ENCODE measurements at regions not wholly inside any gene's neighbourhood (a gene's known extent, or its start where the extent isn't known, plus 50 kb on each side); places are given as distances from the start of the nearest gene placed in this dataset.

DNA sequence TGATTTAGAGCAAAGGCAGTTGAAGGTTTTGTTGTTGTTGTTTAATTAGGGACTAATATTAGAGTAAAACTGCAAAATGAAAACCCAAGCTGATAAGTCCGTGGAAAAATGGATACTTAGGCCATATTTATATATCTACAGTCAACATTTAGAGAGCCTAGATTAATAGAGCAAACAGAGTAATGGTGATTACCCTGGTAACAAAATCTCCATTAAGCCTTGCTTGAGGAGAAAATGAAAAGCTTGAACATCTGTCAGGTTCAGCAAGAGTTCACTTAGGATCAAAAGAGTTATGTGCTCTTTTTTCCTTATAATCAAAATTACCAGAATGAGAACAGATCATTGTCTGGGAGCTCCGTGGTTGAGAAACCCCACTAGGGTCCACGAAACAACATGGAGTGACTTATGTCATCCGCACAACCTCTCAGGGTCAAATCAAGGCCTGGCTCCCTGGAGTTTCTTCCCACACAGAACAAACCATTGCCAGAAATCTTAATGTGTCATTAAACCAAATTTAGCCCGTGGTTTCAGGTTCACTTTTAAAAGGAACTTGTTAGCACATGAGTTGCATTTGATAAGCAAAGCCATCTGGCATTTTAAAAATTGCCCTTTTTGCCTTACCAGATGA, 381.2 kb downstream of the GABRB3 start (continued):
- no peak for TF ChIP-seq CTCF (IDR thresholded peaks at IDR 0.05 in 2 of 3, conservative IDR thresholded peaks at IDR 0.05 in 1 of 3; ENCODE audit: borderline replicate concordance in 1 of 3, insufficient read depth in 1 of 3, low read depth in 2 of 3, low read length in 2 of 3)
- no peak for TF ChIP-seq SIN3A (IDR thresholded peaks at IDR 0.05; ENCODE audit: low read depth)

GRCh38 chr15:26382444-26383072, 390.3 kb downstream of the GABRB3 start:
- no peaks in the 10 kb centered on the region for H4K20me1 ChIP-seq (ENCODE audit: insufficient read depth)
- no peak for ATAC-seq
- H3K79me2 ChIP-seq (ENCODE audit: insufficient read depth, low read length): no peaks in the 10 kb centered on the region
- intact Hi-C loops (cut with micrococcal nuclease): no loop called here
- H3K36me3 ChIP-seq (ENCODE audit: control insufficient read depth in 1 of 2, insufficient read depth in 2 of 2, low read length in 2 of 2): no peaks in the 10 kb centered on the region
- ChIA-PET RAD21 (ENCODE audit: low non-redundant PET in 1 of 2, low total read pairs in 2 of 2, uncharacterized antibody in 2 of 2, unreplicated experiment in 2 of 2) (no interaction called here), CTCF (no interaction called here), POLR2A (no interaction called here)
- no peak overlapping the region for H3K9ac ChIP-seq (ENCODE audit: low read length)
- no peaks in the 10 kb centered on the region for H3K9me2 ChIP-seq (ENCODE audit: insufficient read depth)
- no peak overlapping the region for H3K27ac ChIP-seq (ENCODE audit: low read depth, low read length)
- H3K4me2 ChIP-seq (ENCODE audit: low read length): no peak overlapping the region
- TF ChIP-seq ZNF274 (IDR thresholded peaks at IDR 0.05; ENCODE audit: low read depth, low read length) (no peak), SRF (IDR thresholded peaks at IDR 0.05; ENCODE audit: low read depth) (no peak), CTCF (IDR thresholded peaks at IDR 0.05 in 2 of 3, conservative IDR thresholded peaks at IDR 0.05 in 1 of 3; ENCODE audit: borderline replicate concordance in 1 of 3, insufficient read depth in 1 of 3, low read depth in 2 of 3, low read length in 2 of 3) (no peak), RAD21 (IDR thresholded peaks at IDR 0.05; ENCODE audit: low read depth) (no peak), ELF1 (IDR thresholded peaks at IDR 0.05; ENCODE audit: borderline replicate concordance, low read depth) (no peak), JUND (IDR thresholded peaks at IDR 0.05) (no peak), EZH2phosphoT487 (IDR thresholded peaks at IDR 0.05; ENCODE audit: borderline replicate concordance) (no peak)
- TF ChIP-seq, protein P1, sequence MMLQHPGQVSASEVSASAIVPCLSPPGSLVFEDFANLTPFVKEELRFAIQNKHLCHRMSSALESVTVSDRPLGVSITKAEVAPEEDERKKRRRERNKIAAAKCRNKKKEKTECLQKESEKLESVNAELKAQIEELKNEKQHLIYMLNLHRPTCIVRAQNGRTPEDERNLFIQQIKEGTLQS (IDR thresholded peaks at IDR 0.05): no peak
- H3K27me3 ChIP-seq (ENCODE audit: insufficient read depth, low read length): no peaks in the 10 kb centered on the region
- BruUV-seq (replicated peaks): no TSS peak
- H3K4me1 ChIP-seq (ENCODE audit: control insufficient read depth in 1 of 2, insufficient read depth in 2 of 2, low read length in 2 of 2): no peaks in the 10 kb centered on the region
- no peak overlapping the region for H2AFZ ChIP-seq (ENCODE audit: low read depth, low read length, poor library complexity, severe bottlenecking)
- H3K9me3 ChIP-seq (ENCODE audit: control insufficient read depth in 1 of 2, insufficient read depth in 1 of 2, low read depth in 1 of 2, low read length in 2 of 2): peaks cover 25 to 35% of the 10 kb centered on the region in 2 experiments; a peak in 3 of 4 replicates
- DNase-seq (ENCODE audit: low read depth, low spot score): no peak
- no peak overlapping the region for H3K4me3 ChIP-seq (replicated peaks in 1 of 2; ENCODE audit: low read depth in 1 of 2, low read length in 2 of 2)
